Peyer's patch (tissue), 4 donors: ENCODE measurements at regions not wholly inside any gene's neighbourhood (a gene's known extent, or its start where the extent isn't known, plus 50 kb on each side); places are given as distances from the start of the nearest gene placed in this dataset.

ENCODE experiments used
- DNase-seq, 3 donors: peaks; one replicate each; pipeline ENCODE4 v3.0.0-alpha.2; 2017 to 2019
- H3K27ac ChIP-seq, 4 donors: fragments of 200-600 bp; sonication (generic); one replicate each; pipeline ENCODE4 v1.5.1; 2016 to 2019
- H3K27me3 ChIP-seq, 2 donors: fragments of 200-600 bp; sonication (generic); one replicate each; pipeline ENCODE4 v1.5.1; 2019
- H3K36me3 ChIP-seq, 3 donors: fragments of 200-600 bp; sonication (generic); one replicate each; pipeline ENCODE4 v1.5.1; 2016 to 2019
- H3K4me1 ChIP-seq, 4 donors: fragments of 200-600 bp; sonication (generic); one replicate each; pipeline ENCODE4 v1.5.1; 2016 to 2019
- H3K4me3 ChIP-seq, 4 donors: fragments of 200-600 bp; sonication (generic); 1 replicate in 3 of 4; 2 replicates in 1 of 4; pipeline ENCODE4 v1.5.1; 2016 to 2019; ENCODE audit warnings: mild to moderate bottlenecking in 1 of 4
- H3K9me3 ChIP-seq, 4 donors: fragments of 200-600 bp; sonication (generic); one replicate each; pipeline ENCODE4 v1.5.1; 2016 to 2019; ENCODE audit warnings: mild to moderate bottlenecking in 1 of 4
- CTCF ChIP-seq, 6 experiments: fragments of 450-650 bp in 4 of 6; fragments of 200-600 bp in 2 of 6; sonication (generic) in 1 of 6; IDR thresholded peaks; one replicate each; pipeline ENCODE4 v1.5.1; 2017 to 2019; ENCODE audit warnings: antibody characterized with exemption in 6 of 6, mild to moderate bottlenecking in 3 of 6, moderate library complexity in 1 of 6
- POLR2A ChIP-seq, 2 donors: fragments of 450-650 bp; IDR thresholded peaks; one replicate each; pipeline ENCODE4 v1.5.1; 2017; ENCODE audit warnings: antibody characterized with exemption in 2 of 2, mild to moderate bottlenecking in 2 of 2, moderate library complexity in 2 of 2

GRCh38 chr16:58970775-58971174, 236.7 kb upstream of the GOT2 start:
- Histone ChIP-seq H3K4me1 (no peaks in the 10 kb centered on the region), H3K9me3 (no peaks in the 10 kb centered on the region), H3K4me3 (no peak overlapping the region), H3K36me3 (no peaks in the 10 kb centered on the region), H3K27me3 (no peaks in the 10 kb centered on the region), H3K27ac (no peak overlapping the region)
- no peak for DNase-seq
- TF ChIP-seq CTCF (IDR thresholded peaks at IDR 0.05): no peak
- TF ChIP-seq POLR2A (IDR thresholded peaks at IDR 0.05): no peak

- Histone ChIP-seq H3K4me3 (no peak overlapping the region), H3K36me3 (no peaks in the 10 kb centered on the region), H3K9me3 (peaks cover 0 to 4% (median 0%) of the 10 kb centered on the region in 4 donors), H3K27ac (no peak overlapping the region), H3K4me1 (no peaks in the 10 kb centered on the region), H3K27me3 (no peaks in the 10 kb centered on the region)
- TF ChIP-seq POLR2A (IDR thresholded peaks at IDR 0.05): no peak
- no peak for TF ChIP-seq CTCF (IDR thresholded peaks at IDR 0.05)
- DNase-seq: no peak
Observed at GRCh38 chr16:58963479-58963878, 229.4 kb upstream of the GOT2 start.

- Histone ChIP-seq H3K36me3 (no peaks in the 10 kb centered on the region), H3K27ac (no peak overlapping the region), H3K27me3 (no peaks in the 10 kb centered on the region), H3K4me1 (no peaks in the 10 kb centered on the region), H3K4me3 (no peak overlapping the region), H3K9me3 (peaks cover 0 to 4% (median 0%) of the 10 kb centered on the region in 4 donors)
- no peak for DNase-seq
- no peak for TF ChIP-seq CTCF (IDR thresholded peaks at IDR 0.05)
- no peak for TF ChIP-seq POLR2A (IDR thresholded peaks at IDR 0.05)
Observed at GRCh38 chr16:58962811-58963210, 228.7 kb upstream of the GOT2 start.

- Histone ChIP-seq H3K36me3 (no peaks in the 10 kb centered on the region), H3K4me3 (no peak overlapping the region), H3K9me3 (peaks cover 0 to 4% (median 0%) of the 10 kb centered on the region in 4 donors), H3K4me1 (no peaks in the 10 kb centered on the region), H3K27me3 (no peaks in the 10 kb centered on the region), H3K27ac (no peak overlapping the region)
- DNase-seq: no peak
- no peak for TF ChIP-seq CTCF (IDR thresholded peaks at IDR 0.05)
- TF ChIP-seq POLR2A (IDR thresholded peaks at IDR 0.05): no peak
Observed at GRCh38 chr16:58960484-58960883, 226.4 kb upstream of the GOT2 start.

- peaks cover 0 to 4% (median 0%) of the 10 kb centered on the region in 4 donors for H3K9me3 ChIP-seq
- H3K4me1 ChIP-seq: no peaks in the 10 kb centered on the region
- H3K27me3 ChIP-seq: no peaks in the 10 kb centered on the region
- no peak overlapping the region for H3K4me3 ChIP-seq
- no peaks in the 10 kb centered on the region for H3K36me3 ChIP-seq
- TF ChIP-seq POLR2A (IDR thresholded peaks at IDR 0.05): no peak
- TF ChIP-seq CTCF (IDR thresholded peaks at IDR 0.05): no peak
- H3K27ac ChIP-seq: no peak overlapping the region
- no peak for DNase-seq
Observed at GRCh38 chr16:58960034-58960433, 225.9 kb upstream of the GOT2 start.

GRCh38 chr16:58958749-58959148, 224.6 kb upstream of the GOT2 start:
- DNase-seq: no peak
- Histone ChIP-seq H3K4me1 (no peaks in the 10 kb centered on the region), H3K36me3 (no peaks in the 10 kb centered on the region), H3K9me3 (peaks cover 0 to 4% (median 0%) of the 10 kb centered on the region in 4 donors), H3K27ac (no peak overlapping the region), H3K4me3 (no peak overlapping the region), H3K27me3 (no peaks in the 10 kb centered on the region)
- no peak for TF ChIP-seq CTCF (IDR thresholded peaks at IDR 0.05)
- TF ChIP-seq POLR2A (IDR thresholded peaks at IDR 0.05): no peak
